Hepatocyte (in vitro differentiated cells): ENCODE measurements at regions not wholly inside any gene's neighbourhood (a gene's known extent, or its start where the extent isn't known, plus 50 kb on each side); places are given as distances from the start of the nearest gene placed in this dataset.

Experiments
- EZH2 ChIP-seq: fragments of 200-600 bp; sonication (generic); IDR thresholded peaks from 2 replicates; pipeline ENCODE4 v1.6.1; 2016; ENCODE audit warnings: antibody characterized with exemption, mild to moderate bottlenecking, borderline replicate concordance
- TF ChIP-seq, protein P1 (sequence below): fragments of 200-600 bp; sonication (generic); IDR thresholded peaks from 2 replicates; pipeline ENCODE4 v1.5.1; 2016; ENCODE audit warnings: antibody characterized with exemption, mild to moderate bottlenecking; ENCODE audit not compliant: poor library complexity

DNA sequence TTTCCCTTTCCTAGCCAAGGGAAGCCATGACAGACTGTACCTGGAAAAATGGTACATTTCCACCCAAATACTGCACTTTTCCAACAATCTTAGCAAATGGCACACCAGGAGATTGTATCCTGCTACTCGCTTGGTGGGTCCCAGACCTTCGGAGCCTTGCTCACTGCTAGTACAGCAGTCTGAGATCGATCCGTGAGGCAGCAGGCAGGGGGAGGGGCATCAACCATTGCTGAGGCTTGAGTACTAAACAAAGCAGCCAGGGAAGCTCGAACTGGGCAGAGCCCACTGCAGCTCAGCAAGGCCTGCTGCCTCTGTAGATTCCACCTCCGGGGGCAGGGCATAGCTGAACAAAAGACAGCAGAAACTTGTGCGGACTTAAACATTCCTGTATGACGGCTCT lies 218.8 kb downstream of the LRIG3 start:
- TF ChIP-seq, protein P1, sequence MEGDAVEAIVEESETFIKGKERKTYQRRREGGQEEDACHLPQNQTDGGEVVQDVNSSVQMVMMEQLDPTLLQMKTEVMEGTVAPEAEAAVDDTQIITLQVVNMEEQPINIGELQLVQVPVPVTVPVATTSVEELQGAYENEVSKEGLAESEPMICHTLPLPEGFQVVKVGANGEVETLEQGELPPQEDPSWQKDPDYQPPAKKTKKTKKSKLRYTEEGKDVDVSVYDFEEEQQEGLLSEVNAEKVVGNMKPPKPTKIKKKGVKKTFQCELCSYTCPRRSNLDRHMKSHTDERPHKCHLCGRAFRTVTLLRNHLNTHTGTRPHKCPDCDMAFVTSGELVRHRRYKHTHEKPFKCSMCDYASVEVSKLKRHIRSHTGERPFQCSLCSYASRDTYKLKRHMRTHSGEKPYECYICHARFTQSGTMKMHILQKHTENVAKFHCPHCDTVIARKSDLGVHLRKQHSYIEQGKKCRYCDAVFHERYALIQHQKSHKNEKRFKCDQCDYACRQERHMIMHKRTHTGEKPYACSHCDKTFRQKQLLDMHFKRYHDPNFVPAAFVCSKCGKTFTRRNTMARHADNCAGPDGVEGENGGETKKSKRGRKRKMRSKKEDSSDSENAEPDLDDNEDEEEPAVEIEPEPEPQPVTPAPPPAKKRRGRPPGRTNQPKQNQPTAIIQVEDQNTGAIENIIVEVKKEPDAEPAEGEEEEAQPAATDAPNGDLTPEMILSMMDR: no peak
- no peak for TF ChIP-seq EZH2
